SU-DHL-6 (cell line): ENCODE measurements at regions not wholly inside any gene's neighbourhood (a gene's known extent, or its start where the extent isn't known, plus 50 kb on each side); places are given as distances from the start of the nearest gene placed in this dataset.

Experiments
- CTCF ChIP-seq: fragments of 200-600 bp; sonication (generic); IDR thresholded peaks from one replicate; pipeline ENCODE4 v1.5.1; 2017; ENCODE audit warnings: antibody characterized with exemption, mild to moderate bottlenecking, low read length, moderate library complexity; ENCODE audit not compliant: insufficient read depth, poor library complexity, severe bottlenecking
- EZH2phosphoT487 ChIP-seq: fragments of 200-600 bp; sonication (generic), shearing (Covaris generic); conservative IDR thresholded peaks from 2 replicates; pipeline ENCODE4 v1.6.1; 2018; ENCODE audit warnings: mild to moderate bottlenecking, antibody characterized with exemption, low read length, moderate library complexity, mixed read lengths

GRCh38 chr7:3138206-3138605, 94.5 kb upstream of the CARD11 start:
- TF ChIP-seq CTCF: no peak
- TF ChIP-seq EZH2phosphoT487: no peak
